ENCODE measurements at regions not wholly inside any gene's neighbourhood (a gene's known extent, or its start where the extent isn't known, plus 50 kb on each side); places are given as distances from the start of the nearest gene placed in this dataset.

DNA sequence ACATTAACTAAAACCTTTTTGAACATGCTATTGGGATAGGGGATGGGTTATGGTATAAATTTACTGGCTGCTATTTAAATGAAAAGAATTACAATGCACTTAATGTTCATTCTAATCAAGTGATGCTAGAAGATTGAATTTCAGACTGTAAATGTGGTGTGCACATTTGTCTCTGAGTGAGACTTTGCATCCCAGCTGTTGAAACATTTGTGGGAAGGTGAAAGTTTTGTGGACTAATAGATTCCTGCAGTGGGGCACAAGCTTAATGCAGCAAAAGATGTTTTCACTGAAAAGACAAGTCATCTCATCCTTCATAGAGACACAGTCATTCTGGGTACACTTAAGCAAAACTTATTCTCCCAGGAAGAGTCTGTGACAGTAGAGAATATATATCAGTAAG is 323.6 kb downstream of the NFIB start:
- DNase-seq, result no peak

DNA sequence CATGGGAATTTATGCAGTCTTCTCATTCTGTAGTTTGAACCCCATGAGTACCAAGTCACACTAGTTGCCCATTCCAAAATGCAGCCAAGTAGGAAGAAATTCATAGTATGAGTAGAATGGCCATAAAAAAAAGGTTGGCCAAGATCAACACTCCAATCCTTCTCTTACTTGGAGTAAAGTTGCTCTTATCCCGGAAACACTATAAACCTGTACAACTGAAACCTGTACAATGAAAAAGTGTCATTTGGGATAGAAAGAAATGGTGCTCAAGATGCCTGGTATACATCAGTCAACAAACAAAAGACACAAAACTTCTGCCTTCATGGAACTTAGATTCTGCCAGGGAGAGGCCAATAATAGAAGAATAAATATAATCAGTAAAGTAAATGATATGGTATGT is 325.0 kb downstream of the NFIB start:
- DNase-seq, result no peak

DNA sequence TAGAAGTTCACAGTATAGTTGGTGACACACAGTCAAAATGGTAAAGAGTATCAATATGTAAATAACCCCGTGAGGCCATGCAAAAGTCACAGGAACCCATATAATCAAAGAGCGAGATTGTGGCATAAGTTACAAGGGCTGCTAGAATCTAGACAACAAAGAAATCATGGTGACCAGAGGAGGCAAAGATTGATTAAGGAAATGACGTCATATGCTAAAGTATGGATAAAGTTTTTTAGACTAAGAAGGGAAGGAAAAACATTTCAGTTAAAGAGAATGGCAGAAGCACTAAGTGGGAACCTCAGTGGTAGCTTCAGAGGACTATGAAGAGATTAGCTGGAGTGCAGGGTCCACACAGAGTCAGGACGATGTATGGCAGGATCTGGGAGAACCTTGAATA is 330.3 kb downstream of the NFIB start:
- no peak for DNase-seq

DNA sequence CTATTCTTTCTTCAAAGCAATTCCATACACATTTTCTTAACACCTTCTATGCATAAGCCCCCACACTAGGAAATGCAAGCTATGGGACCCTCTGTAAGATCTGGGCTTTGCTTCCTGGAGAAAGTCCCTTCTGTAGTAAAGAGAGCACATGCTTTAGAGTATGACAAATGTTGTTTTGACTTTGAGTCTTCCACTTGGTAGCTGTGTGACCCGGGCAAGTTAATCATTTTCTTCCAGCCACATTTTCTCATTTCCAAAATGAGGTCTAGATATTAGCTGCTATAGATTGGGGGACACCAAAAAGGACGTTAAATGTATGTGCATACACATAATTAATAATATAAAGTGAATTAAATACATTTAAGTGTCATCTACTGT is 334.0 kb downstream of the NFIB start:
- DNase-seq, result no peak

GRCh38 chr9:13975611-13976290 is 338.2 kb downstream of the NFIB start:
- DNase-seq, result no peak

DNA sequence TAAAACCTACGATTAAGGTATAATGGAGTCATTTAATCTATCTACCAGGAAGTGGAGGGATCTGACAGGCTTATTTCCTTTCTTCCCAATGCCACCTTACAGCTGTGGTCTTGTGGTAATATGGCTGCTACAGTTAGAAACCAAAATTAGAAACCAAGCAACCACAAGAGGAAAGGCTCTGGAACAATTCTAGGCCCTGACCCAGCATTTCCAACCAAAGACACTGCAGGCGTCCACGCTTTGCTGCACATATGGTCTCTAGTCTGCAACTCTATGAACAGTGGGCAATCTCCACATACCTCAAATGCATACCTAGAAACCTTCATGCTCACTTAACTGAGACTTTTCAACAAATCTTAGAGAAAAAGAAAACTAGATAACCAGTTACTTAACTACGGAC is 339.1 kb downstream of the NFIB start:
- no peak for DNase-seq

- no peak for DNase-seq
Observed at GRCh38 chr9:13971966-13972655, 341.8 kb downstream of the NFIB start.

GRCh38 chr9:13971415-13971814 is 342.5 kb downstream of the NFIB start:
- no peak for DNase-seq

GRCh38 chr9:13970426-13970825 is 343.5 kb downstream of the NFIB start:
- no peak for DNase-seq

GRCh38 chr9:13970018-13970417 is 343.9 kb downstream of the NFIB start:
- no peak for DNase-seq

DNA sequence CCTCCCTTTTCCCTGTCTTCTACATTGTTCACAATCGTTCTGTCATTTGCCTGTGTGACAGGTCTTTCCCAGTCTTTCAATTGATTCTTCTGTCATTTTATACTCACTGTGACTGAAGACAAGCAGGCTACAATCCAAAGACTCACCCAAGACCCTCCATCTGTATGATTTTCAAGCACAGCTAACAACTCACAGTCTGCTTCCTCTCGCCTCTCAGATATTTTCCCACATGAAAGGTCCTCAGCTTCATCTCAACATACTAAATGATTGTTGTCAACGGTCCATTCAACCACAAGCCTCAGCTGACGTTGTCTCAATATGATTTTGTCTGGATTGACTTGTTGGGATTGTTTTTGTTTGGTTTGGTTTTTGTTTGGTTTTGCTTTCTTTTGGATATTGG is 346.5 kb downstream of the NFIB start:
- DNase-seq, result no peak

GRCh38 chr9:13967011-13967410 is 346.9 kb downstream of the NFIB start:
- DNase-seq, result no peak

DNA sequence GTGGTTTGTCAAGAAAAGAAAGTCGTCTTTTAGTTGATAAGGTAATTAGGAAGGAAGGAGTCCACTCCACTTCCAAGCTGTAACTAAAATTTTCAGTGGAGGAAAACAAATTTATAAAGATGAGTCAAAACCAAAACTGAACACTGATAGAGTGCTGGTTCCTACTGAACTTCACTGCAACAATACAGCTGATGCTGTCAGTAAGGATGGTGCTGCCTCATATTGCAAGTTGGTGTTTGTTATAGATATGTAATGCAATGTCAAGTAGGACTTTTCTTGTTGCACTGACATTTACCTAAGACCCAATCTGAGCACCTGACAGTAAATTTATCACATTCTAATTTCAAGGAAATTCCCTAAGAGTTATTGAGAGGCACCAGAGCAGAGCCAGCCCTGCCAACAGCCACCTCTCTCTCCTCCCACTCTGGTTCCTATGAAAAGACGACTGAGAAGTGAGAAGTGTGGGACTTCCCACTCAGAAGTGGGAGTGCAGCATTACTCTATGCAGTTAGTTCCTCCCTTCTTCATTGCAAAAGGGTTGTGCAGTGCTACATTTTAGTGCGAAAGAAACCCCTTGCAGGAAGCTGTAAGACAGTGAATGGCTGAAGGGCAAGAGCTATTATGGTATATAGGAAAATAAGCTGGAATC is 350.8 kb downstream of the NFIB start:
- DNase-seq, result no peak

DNA sequence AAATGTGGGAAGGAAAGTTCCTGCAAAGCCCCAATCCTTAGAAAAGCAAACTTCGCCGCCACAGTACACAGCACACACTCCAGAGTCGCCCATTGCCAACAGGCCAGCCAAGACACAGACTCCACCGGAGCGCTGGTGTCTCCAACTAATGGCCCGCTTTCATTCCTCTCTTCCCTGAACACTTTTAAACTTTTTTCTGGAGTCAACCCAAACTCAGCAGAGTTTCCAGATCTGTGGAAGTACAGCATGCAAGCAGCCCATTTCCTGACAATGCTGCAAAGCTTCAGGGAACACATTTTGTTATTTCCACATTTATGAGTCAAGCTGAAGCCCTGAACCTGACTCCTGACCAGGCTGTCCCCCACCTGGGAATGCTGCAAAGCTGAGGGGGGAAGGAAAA is 351.9 kb downstream of the NFIB start:
- DNase-seq, result no peak

GRCh38 chr9:13960011-13960765 is 353.8 kb downstream of the NFIB start:
- no peak for DNase-seq

- DNase-seq, result no peak
Observed at GRCh38 chr9:13958672-13959071, 355.3 kb downstream of the NFIB start.

- no peak for DNase-seq
Observed at GRCh38 chr9:13957089-13957488, 356.9 kb downstream of the NFIB start.

- DNase-seq, result no peak
Observed at GRCh38 chr9:13956107-13956506, 357.8 kb downstream of the NFIB start.

DNA sequence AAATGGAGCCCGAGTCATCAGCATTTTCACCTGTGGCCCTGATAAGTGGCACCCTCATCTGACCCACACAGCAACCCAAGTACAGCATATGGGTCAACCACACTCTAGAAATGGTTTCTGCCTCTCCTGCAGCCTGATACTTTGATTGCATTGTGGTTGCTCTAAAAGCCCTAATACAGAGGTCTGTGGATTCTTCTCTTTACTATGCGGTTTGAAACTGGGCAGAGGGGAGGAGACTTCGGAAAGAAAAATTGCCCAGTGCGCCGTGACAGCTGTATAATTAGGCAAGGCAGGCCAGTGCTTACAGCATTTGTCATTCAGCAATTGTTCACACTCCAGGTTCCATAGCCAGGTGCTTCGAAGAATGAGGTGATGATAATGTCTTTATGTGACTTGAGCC is 361.0 kb downstream of the NFIB start:
- DNase-seq, result no peak

- DNase-seq, result no peak
Observed at GRCh38 chr9:13948037-13948436, 365.9 kb downstream of the NFIB start.

DNA sequence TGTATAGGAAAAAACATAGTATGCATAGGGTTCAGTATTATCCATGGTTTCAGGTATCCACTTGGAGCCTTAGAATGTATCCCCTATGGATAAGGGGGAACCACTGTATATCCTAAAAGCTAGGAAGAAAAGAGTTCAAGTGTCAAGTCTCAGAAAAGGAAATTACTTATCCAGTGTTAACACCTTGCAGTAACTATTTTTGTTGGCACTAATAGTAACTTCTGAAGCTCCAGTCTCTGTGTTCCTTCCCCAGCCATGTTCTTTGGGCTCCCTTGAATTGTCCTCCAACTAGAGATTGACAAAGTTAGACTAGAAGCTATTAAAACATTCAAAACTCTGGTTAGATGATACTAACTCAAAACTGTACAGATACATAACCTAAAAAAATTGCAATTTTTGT is 370.8 kb downstream of the NFIB start:
- no peak for DNase-seq

- DNase-seq, result no peak
Observed at GRCh38 chr9:13942695-13943094, 371.2 kb downstream of the NFIB start.

- DNase-seq, result no peak
Observed at GRCh38 chr9:13942201-13942600, 371.7 kb downstream of the NFIB start.

- no peak for DNase-seq
Observed at GRCh38 chr9:13941714-13942113, 372.2 kb downstream of the NFIB start.

Measured in NCI-H2029 (cell line).